ENCODE measurements at regions not wholly inside any gene's neighbourhood (a gene's known extent, or its start where the extent isn't known, plus 50 kb on each side); places are given as distances from the start of the nearest gene placed in this dataset.
"Not testable (repeated sequence)": the region's sequence is repeated elsewhere in the genome, so short reads cannot be mapped to it uniquely, and the experiment has no call there.

- DNase-seq: no peak
Measured at GRCh38 chr3:22615790-22616189, 587.3 kb upstream of the UBE2E2 start.

- DNase-seq: no peak
Measured at GRCh38 chr3:22617372-22617771, 585.8 kb upstream of the UBE2E2 start.

- no peak for DNase-seq
Measured at GRCh38 chr3:22620498-22620897, 582.6 kb upstream of the UBE2E2 start.

GRCh38 chr3:22621205-22621809, 581.8 kb upstream of the UBE2E2 start:
- DNase-seq: no peak

- no peak for DNase-seq
Measured at GRCh38 chr3:22627993-22628499, 575.1 kb upstream of the UBE2E2 start.

GRCh38 chr3:22632536-22632935, 570.6 kb upstream of the UBE2E2 start:
- DNase-seq: no peak

GRCh38 chr3:22634433-22634832, 568.7 kb upstream of the UBE2E2 start:
- no peak for DNase-seq

- no peak for DNase-seq
Measured at GRCh38 chr3:22659651-22660475, 543.3 kb upstream of the UBE2E2 start.

- DNase-seq: no peak
Measured at GRCh38 chr3:22660606-22661005, 542.5 kb upstream of the UBE2E2 start.

GRCh38 chr3:22661121-22661700, 541.9 kb upstream of the UBE2E2 start:
- DNase-seq: no peak

GRCh38 chr3:22665528-22665927, 537.6 kb upstream of the UBE2E2 start:
- no peak for DNase-seq

GRCh38 chr3:22666736-22667135, 536.4 kb upstream of the UBE2E2 start:
- DNase-seq: no peak

GRCh38 chr3:22671848-22672247, 531.3 kb upstream of the UBE2E2 start:
- no peak for DNase-seq

GRCh38 chr3:22684739-22685138, 518.4 kb upstream of the UBE2E2 start:
- DNase-seq: no peak

- no peak for DNase-seq
Measured at GRCh38 chr3:22685597-22685996, 517.5 kb upstream of the UBE2E2 start.

- no peak for DNase-seq
Measured at GRCh38 chr3:22691407-22691806, 511.7 kb upstream of the UBE2E2 start.

GRCh38 chr3:22691856-22692628, 511.1 kb upstream of the UBE2E2 start:
- DNase-seq: no peak

- DNase-seq: no peak
Measured at GRCh38 chr3:22700876-22701275, 502.3 kb upstream of the UBE2E2 start.

GRCh38 chr3:22704166-22704565, 499.0 kb upstream of the UBE2E2 start:
- no peak for DNase-seq

GRCh38 chr3:22704571-22705354, 498.4 kb upstream of the UBE2E2 start:
- no peak for DNase-seq

GRCh38 chr3:22706922-22707321, 496.2 kb upstream of the UBE2E2 start:
- not testable (repeated sequence) for DNase-seq

GRCh38 chr3:22713936-22714335, 489.2 kb upstream of the UBE2E2 start:
- DNase-seq: no peak

Measured in activated naive CD4-positive, alpha-beta T cell treated with Interleukin-2 at 50 U/mL for 16 hours (primary cell).